Right kidney (tissue), 1 donor: ENCODE measurements at regions not wholly inside any gene's neighbourhood (a gene's known extent, or its start where the extent isn't known, plus 50 kb on each side); places are given as distances from the start of the nearest gene placed in this dataset.
"Not testable (repeated sequence)": the region's sequence is repeated elsewhere in the genome, so short reads cannot be mapped to it uniquely, and the experiment has no call there.

Source experiments
- DNase-seq: peaks from one replicate; pipeline ENCODE4 v3.0.0-alpha.2; 2016

DNA sequence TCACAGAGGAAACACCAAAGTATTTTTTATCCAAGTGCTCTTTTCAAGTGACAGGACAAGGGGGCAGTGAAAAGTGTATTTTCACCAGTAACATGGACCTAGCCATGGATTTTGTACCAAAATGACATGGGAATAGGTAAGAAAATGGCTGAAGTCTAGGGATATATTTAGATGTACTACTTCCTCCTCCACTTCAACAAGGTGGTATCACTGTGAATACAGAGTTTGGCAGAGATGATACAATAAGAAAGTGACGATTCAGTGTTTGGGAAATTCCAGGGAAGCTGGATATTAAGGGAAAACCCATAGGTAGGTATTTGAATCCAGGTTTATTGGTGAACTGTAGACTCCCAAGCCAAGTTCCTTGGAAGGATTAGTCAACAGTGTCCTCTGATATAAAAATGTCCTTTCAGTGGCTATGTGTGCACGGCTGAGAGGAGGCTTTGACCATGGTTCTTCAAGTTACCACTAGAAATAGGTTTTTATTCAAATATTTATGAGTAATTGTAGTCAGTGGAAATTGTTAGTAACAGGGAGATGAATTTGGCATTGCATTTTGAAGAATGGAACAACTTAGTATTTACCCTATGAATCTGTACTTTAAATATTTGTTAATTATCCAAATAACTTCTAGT is 356.0 kb upstream of the CITED2 start:
- no peak for DNase-seq

DNA sequence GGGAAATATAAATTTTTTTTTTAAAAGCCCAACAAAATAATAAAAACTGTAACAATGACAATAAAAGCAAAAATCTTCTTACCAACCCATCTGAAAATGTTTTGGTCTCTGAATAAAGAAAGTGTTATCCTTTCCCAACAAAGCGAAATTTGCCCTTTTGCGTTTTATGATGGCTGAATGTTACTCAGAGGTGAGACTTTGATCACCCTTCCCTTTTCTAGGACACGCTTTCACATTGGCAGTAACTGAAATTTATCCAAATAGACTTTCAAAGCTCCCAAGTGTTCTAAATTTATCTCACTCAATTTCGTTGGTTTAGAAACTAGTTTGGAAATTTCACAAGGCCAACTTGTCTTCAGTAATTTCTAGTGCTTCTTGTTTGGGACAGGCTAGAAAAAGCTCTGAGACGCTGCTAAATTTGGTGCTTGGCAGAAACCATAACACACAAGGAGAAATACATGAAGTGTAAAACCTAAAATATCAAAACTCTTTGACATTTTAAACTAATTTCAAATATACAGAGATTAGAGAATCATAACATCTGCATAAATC is 354.5 kb upstream of the CITED2 start:
- no peak for DNase-seq

DNA sequence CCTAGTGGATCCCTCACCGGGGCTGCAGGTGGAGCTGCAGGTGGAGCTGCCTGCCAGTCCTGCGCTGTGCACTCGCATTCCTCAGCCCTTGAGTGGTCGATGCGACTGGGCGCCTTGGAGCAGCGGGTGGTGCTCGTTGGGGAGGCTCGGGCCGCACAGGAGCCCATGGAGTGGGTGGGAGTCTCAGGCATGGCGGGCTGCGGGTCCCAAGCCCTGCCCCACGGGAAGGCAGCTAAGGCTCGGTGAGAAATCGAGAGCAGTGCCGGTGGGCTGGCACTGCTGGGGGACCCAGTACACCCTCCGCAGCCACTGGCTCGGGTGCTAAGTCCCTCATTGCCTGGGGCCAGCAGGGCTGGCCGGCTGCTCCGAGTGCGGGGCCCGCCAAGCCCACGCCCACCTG is 351.8 kb upstream of the CITED2 start:
- DNase-seq, result not testable (repeated sequence)

DNA sequence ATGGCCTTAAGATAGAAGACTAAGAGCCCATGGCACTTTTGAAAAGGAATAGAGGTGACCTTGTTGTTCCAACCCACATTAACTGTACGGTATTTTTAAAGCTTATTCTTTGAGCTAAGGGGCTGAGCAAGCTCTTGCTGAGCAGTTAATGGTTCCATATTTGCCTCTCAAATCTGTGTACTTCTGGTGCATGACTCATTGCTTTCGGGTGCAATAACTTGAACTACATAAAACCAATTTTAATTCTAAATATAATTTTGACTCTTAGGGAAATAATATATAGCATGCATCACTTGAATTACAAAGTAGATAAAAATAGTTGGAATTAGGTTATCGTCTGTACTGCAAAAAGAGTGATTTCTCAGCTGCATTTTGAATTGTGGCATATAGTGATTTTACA is 348.1 kb upstream of the CITED2 start:
- DNase-seq, result no peak

DNA sequence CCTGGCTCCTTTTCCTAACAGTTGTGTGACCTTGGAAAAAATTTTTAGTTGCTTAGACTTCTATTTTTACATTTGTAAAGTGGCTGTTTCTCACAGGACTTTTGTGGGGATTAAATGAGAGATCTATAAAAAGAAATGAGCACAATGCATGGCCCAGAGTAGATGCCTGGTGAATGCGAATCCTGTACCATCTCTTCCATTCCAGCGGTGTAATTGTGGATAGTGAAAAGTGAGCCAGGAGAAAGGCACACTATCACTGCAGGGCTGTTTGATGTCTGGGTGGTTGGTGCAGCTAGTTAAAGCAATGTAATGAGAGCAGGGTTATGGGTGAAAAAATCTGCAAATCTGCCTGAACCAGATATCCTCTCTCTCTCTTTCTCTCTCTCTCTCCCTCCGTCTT is 347.5 kb upstream of the CITED2 start:
- no peak for DNase-seq

DNA sequence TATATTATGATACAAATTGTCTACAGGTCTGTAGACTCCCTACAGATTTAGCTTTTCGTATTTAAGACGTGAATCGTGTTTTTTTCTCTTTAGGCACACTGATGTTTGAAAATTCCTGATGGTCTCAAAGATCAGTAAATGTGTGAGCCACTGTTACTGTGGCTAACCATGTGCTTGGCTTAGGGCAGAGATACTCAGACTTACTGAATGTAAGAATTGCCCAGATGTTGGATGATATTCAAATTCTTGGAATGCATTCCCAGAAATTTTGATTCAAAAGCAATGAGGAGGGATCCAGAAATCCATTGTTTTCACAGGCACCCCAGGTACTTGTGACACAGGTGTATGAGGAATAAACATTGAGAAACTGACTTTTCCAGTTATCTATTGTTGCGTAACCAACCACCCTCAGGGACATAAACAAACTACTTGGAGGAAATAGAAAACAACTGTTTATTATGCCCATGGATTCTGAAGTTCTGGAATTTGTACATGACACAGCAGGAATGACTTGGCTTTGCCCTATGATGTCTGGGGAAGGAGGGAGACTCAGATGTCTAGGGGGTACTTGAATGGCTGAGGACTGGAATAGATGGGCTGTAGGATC is 339.6 kb upstream of the CITED2 start:
- no peak for DNase-seq

DNA sequence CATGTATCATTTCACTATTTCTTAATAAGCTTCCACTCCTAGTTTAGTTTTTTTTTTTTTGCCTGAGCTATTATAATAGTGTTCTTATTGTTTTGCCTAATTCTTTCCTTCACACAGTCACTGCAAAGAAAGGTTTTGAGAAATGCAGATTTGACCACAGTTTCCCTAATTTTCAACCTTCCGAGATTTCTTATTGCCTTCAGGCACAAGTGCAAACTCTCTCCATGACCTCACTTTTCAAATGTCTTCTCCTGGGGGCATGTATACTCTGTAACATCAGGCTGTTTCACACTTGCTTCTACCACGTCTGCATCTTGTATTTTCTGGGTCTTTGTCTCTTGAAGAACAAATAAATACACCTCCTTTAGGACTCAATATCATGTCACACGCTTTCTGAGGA is 339.0 kb upstream of the CITED2 start:
- DNase-seq, result no peak

DNA sequence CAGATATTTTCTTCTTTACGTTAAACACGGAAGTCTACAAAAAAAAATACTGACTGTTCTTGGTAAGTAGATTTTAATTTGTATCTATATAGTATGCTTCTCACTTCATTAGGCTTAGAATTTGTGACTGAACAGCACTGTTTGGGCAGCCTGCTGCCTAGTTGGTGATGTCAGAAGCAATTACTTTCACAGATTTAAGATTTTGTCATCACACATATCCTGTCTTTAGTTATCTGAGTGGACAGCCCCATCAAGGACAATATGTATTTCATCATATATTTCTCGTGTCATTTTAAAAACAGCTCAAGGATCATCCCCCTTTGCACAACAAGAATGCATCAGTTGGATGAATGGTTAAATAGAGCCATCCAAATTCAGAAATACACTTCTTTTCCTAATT is 338.4 kb upstream of the CITED2 start:
- no peak for DNase-seq

DNA sequence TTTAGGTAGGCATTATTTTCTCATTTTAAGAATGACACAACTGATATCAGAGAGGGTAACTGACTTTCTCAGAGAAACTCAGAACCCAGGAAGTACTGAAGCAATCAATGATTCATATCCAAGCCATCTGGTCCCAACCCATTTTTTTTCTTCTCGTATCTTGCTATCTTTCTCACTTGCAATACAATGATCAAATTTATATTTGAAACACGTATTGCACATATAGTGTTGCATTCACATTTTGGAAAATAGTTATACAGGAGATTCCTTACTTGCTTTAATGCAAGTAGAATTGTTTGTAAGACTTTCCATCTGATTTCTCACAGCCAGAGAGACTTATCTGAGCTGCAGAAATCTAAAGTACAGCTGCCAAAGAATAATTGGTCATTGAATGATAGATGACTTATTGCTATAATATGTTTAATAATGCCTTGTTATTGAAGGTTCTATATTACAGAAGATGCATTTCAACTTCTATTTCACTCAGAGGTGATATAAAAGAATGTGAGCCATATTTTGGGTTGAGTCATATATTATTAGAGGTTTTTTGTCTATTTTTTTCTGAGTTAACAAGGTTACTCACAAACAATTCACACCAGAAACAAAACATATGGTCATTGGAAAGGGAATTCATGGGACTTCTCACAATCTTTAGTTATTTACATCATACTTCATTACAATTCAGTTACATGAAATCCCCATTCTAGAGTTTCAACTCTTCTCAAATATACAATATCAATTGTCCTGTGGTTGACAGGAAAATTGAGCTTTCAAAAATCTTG is 337.5 kb upstream of the CITED2 start:
- no peak for DNase-seq

DNA sequence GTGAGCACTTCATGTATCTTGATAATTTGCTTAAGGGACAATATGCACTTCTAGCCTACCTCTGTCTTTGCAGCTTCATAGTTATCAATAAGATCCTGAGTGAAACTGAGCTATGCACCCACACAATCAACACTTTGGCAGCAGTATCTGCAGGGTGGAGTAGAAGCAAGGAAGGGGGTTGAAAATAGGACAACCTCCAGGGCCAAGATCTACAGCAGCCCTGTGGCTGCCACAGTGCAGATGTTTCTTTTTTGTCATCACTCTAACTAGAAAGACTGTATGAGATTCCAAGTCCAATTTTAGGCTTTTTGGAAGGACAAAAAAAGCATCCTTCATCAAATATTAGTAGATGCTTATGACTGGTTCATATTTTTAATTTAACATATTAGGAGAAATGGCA is 336.1 kb upstream of the CITED2 start:
- no peak for DNase-seq

DNA sequence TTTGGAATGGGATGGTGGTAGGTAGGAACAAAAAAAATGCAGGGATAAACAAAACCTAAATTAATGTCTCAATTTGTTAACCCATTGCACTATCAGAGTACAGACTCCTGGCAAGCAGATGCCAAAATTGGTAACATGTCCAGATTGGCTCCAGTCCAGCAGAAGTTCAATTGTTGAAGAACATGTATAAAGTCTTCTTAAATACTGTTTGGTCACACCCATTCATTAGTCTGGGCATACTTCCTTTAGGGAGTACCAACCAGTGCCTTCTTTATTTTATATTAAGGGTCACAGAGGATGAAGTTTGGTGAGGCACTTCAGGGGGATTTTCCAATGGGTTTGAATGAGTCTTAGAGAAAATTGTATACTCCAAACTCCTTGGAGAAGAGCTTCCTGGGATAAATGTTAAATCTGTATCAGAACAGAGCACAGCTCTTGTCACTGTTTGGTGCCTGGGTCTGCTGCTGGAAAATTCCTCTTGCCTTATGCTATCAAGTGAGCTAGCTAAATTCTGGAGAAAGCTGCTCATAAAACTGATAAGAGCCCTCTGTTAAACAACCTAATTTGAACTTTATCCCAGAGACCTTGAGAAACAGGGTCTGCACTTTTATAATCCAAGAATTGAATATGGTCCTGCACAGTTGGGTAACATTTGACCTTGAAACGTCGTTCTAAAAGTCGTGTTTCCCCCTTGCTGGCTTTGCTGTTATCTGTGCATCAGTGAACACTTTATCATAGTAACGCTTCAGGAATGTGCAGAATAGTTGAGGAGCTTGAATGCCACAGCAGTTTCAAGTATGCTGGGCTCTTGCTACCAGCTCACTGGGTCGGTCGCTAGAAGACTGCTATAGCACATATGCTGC is 334.1 kb upstream of the CITED2 start:
- peak; percentile 58 for DNase-seq

DNA sequence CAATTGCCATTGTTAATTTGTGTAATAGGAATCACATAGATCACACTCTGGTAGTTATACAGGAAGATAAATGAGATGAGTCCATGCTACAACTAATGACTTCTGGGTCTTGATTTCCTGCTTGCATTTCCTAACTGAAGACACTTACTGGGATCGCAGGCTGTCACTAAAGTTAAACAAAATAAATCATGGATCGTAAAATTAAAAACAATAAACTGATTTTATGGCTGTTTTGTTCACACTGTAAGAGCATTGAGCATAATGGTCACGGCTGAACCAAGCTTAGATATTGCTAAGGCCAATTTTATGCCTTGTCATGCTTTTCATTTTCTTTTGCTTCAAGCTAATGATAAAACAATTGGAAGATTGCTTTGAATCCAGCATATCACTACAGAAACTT is 332.5 kb upstream of the CITED2 start:
- DNase-seq, result no peak

DNA sequence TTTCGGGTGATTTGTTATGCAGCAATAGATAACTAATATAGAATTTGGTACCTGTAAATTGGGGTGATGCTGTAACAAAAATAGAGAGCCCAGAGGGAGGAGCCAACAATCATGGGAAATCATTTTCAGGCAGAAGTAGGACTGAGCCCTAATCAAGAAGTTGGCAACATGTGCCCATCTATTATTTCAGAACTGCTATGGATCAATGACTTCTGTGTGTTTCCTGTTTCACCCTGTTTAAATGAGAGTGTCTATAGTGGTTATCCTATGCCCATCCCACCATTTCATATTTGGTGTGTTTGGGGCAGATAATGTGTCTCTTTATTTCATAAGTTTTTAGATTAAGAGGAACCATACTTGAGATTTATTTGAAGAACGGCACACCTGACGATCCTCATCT is 330.8 kb upstream of the CITED2 start:
- no peak for DNase-seq

DNA sequence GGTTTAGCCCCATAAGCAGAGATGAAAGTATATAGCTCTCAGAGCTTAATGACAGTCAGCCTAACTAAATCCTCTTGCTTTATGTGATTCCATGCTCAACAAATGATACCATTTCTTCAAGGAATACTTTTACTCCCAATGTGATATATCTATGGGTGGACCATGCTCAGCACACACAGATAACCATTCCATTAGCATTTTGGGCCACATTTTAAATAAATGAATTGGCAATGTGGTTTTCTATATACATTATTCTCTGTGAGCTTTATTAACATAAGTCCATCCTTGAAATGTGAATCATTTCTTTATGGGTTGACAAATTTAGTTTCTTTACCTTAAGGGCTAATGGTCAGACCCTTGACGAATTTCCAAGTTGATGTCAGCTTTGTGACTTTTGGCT is 329.3 kb upstream of the CITED2 start:
- no peak for DNase-seq

DNA sequence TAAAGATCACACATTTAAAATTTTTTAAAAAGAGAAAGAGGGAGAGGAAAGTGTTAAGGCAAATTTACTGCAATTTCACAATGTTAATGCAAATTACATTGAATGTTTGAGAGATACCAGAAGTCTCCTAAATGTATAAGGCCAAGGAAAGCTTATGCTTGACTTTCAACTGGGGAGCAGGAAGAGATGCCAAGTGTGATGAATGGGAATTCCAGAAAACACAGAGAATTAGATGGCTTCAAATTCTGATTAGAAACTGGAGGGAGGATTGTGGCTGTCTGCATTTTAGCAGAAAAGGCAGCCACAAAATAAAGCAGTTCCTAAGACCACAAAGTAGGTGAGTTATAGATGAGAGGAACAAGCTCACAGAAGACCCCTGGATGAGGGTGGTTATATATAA is 328.3 kb upstream of the CITED2 start:
- no peak for DNase-seq

DNA sequence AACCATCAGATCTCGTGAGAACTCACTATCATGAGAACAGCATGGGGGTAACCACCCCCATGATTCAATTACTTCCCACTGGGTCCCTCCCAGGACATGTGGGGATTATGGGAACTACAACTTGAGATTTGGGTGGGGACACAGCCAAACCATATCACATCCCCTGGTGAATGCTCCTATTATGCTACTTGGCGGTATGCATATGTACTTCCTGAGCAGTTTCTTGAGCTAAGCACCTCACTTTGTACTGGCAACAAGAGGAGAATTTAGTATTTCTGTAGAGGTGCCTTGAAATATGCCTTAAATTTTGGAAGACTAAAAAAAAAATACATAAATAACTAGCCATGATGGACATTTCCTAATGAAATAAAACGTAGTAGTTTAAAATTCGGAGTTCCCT is 327.2 kb upstream of the CITED2 start:
- no peak for DNase-seq

DNA sequence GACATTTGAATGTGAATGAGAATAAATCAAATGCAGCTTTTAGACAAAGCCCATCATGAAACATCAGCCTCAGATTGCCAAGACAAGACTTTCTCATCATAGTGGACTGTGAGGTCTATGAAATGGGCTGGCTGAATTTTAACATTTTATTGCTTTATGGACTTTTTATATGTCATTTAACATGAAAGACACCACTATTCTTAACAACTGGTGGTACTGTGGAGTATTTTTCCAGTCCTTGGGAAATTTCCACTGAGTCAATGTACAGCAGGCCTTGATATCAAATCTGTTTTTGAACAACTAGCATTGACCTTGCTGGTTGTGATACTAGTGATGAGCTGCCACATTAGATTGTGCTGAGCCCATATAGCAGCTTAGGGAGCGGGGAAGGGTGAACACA is 326.6 kb upstream of the CITED2 start:
- DNase-seq, result no peak

DNA sequence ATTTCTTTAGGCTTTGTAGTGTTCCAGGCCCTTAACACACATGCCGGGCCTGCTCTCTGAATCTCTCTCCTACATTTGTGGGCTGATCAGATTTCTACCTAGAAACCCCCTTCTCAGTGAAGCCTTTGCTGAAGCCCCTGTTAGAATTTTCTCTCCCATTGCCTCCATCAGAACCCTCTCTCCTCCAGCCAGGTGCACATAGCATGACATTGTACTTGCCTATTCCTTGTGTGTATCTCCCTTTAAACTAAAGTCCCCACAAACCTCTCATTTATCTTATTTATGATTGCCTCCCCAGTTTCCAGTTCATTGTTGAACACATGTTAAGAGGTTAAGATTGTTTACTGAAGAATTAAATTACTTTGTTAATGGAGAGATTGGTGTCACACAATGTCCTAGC is 325.5 kb upstream of the CITED2 start:
- DNase-seq, result peak; percentile 42

DNA sequence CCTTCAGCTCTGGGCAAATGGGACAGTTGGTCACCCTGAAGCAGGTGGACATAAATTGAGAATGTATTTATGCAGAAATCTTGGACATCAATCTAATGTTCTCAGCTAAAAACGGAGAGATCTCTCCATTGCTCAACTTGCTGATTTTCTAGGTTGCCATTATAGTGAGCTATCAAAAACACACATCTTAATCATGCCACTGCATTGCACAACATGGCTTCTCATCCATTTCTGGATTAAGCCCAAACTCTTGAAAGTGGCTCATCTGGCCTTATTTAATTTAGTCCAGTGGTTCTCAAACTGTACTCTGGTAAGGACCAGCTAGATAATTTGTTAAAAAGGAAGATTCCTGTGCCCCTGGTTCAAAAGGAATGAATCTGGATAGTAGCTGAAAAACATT is 324.9 kb upstream of the CITED2 start:
- DNase-seq, result no peak

DNA sequence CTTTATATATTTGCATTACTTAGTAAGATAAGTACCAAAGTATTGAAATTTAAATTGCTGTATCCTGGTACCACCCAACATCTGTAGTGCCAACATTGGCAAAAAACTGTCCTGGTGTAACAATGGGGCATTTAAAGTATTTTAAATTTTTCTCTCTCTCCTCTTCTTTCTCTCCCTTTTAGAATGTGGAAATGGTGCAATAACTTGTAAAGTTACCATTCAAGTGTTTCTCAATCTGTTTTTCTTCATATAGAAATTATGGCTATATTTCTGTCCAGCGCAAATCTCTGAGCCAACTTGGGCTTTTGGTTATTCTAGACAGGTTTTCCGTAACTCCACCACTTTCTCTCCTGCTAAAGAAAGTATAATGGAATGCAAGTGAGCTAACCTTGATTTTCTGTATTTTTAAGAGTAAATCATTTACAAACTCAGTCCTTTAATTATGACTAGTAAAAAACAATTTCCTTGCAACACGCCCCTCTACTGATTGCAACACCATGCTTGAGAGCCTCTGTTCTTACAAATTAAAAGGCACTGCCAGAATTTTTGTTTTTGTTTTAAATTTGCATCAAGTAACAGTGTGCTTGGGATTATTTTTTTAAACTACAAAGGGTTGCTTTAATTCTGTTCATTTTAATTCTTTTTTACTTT is 324.2 kb upstream of the CITED2 start:
- DNase-seq, result no peak

DNA sequence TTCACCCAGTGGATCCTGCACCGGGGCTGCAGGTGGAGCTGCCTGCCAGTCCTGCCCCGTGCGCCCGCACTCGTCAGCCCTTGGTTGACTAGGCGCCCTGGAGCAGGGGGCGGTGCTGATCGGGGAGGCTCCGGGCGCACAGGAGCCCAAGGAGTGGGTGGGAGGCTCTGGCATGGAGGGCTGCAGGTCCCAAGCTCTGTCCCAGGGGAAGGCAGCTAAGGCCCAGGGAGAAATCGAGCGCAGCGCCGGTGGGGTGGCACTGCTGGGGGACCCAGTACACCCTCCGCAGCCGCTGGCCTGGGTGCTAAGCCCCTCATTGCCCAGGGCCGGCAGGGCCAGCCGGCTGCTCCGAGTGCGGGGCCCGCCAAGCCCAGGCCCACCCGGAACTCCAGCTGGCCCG is 323.4 kb upstream of the CITED2 start:
- DNase-seq, result not testable (repeated sequence)

DNA sequence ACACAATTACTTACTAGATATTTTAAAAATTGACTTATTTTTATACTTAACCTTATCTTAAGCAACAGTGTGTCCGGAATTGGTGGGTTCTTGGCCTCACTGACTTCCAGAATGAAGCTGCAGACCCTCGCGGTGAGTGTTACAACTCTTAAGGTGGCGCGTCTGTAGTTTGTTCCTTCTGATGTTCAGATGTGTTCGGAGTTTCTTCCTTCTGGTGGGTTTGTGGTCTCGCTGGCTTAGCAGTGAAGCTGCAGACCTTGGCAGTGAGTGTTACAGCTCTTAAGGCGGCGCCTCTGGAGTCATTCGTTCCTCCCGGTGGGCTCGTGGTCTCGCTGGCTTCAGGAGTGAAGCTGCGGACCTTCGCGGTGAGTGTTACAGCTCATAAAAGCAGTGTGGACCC is 322.5 kb upstream of the CITED2 start:
- DNase-seq, result not testable (repeated sequence)
